Activated gamma-delta T cell treated with Interleukin-2 at 50 U/mL for 16 hours (primary cell): ENCODE measurements at regions not wholly inside any gene's neighbourhood (a gene's known extent, or its start where the extent isn't known, plus 50 kb on each side); places are given as distances from the start of the nearest gene placed in this dataset.

Source experiments
- DNase-seq: peaks from one replicate; pipeline ENCODE4 v3.0.0-alpha.2; 2020

GRCh38 chr3:117322866-117323265 lies 613.3 kb downstream of the TUSC7 start:
- DNase-seq: no peak

- no peak for DNase-seq
Observed at GRCh38 chr3:117346901-117347300, 637.3 kb downstream of the TUSC7 start.

- no peak for DNase-seq
Observed at GRCh38 chr3:117348884-117349283, 639.3 kb downstream of the TUSC7 start.

GRCh38 chr3:117349566-117349965 lies 640.0 kb downstream of the TUSC7 start:
- DNase-seq: no peak

GRCh38 chr3:117350371-117350770 lies 640.8 kb downstream of the TUSC7 start:
- DNase-seq: no peak

- DNase-seq: no peak
Observed at GRCh38 chr3:117355566-117355965, 646.0 kb downstream of the TUSC7 start.

- DNase-seq: no peak
Observed at GRCh38 chr3:117356091-117356705, 646.6 kb downstream of the TUSC7 start.

- no peak for DNase-seq
Observed at GRCh38 chr3:117358717-117359314, 649.2 kb downstream of the TUSC7 start.

GRCh38 chr3:117366574-117366973 lies 657.0 kb downstream of the TUSC7 start:
- no peak for DNase-seq

- DNase-seq: no peak
Observed at GRCh38 chr3:117367861-117368260, 658.3 kb downstream of the TUSC7 start.

GRCh38 chr3:117380631-117381030 lies 671.1 kb downstream of the TUSC7 start:
- no peak for DNase-seq

- no peak for DNase-seq
Observed at GRCh38 chr3:117393119-117393518, 683.5 kb downstream of the TUSC7 start.

- DNase-seq: no peak
Observed at GRCh38 chr3:117398141-117398899, 688.7 kb downstream of the TUSC7 start.

- DNase-seq: no peak
Observed at GRCh38 chr3:117399311-117400078, 689.9 kb downstream of the TUSC7 start.

GRCh38 chr3:117400303-117400702 lies 690.7 kb downstream of the TUSC7 start:
- DNase-seq: no peak

- no peak for DNase-seq
Observed at GRCh38 chr3:117404141-117404540, 694.6 kb downstream of the TUSC7 start.

- no peak for DNase-seq
Observed at GRCh38 chr3:117404730-117405129, 695.2 kb downstream of the TUSC7 start.

- DNase-seq: no peak
Observed at GRCh38 chr3:117405359-117405758, 695.8 kb downstream of the TUSC7 start.

GRCh38 chr3:117407317-117407716 lies 697.7 kb downstream of the TUSC7 start:
- no peak for DNase-seq

GRCh38 chr3:117408811-117409210 lies 699.2 kb downstream of the TUSC7 start:
- no peak for DNase-seq

GRCh38 chr3:117409256-117409655 lies 699.7 kb downstream of the TUSC7 start:
- no peak for DNase-seq

- DNase-seq: no peak
Observed at GRCh38 chr3:117409701-117410459, 700.3 kb downstream of the TUSC7 start.

- DNase-seq: no peak
Observed at GRCh38 chr3:117411971-117412370, 702.4 kb downstream of the TUSC7 start.
